Heart left ventricle (tissue), 13 donors: ENCODE measurements at regions not wholly inside any gene's neighbourhood (a gene's known extent, or its start where the extent isn't known, plus 50 kb on each side); places are given as distances from the start of the nearest gene placed in this dataset.

Experiments used
- POLR2A ChIP-seq, 2 donors: fragments of 450-650 bp; IDR thresholded peaks; one replicate each; pipeline ENCODE4 v1.6.1; 2017; ENCODE audit warnings: antibody characterized with exemption in 2 of 2, mild to moderate bottlenecking in 2 of 2, moderate library complexity in 2 of 2
- TF ChIP-seq, protein P1 (sequence below), 12 donors: fragments of 200-600 bp; sonication (generic) in 4 of 12; IDR thresholded peaks; one replicate each; pipeline versions ENCODE4 v1.5.0 to v1.8.0; 2018 to 2022; ENCODE audit warnings: antibody characterized with exemption in 12 of 12, mild to moderate bottlenecking in 5 of 12
- donor health status: ischemic (EF 13 %, LVEDD 7.1; RV severe dilation, severe dysfunction).
- donor health status: DM: no; HTN: yes; CAD: no.
- donor health status: DM: no; HTN: no; CAD: no.
- donor health status: ischemic (EF 25% LVEDD 6.9; RV normal size, moderate dysfunction).
- donor health status: ischemic (EF 25% LVEDD 5.7; RV mildly dilated, moderate dysfunction).
- donor health status: ischemic (EF 35%, LVEDD 5.7; RV mildly dilated, moderate dysfunction).
- donor health status: nonischemic (EF 11% LVEDD 7.7; RV severe dilation, severe dysfunction).
- donor health status: DM: yes; HTN: yes; CAD: no.
- donor health status: PGD.
- donor health status: ischemic (EF 29% LVEDD 5.4; RV normal size, mild dysfunction).
- donor health status: nonischemic (EF 23%, LVEDD 6.1; RV moderate dilation, normal function).

DNA sequence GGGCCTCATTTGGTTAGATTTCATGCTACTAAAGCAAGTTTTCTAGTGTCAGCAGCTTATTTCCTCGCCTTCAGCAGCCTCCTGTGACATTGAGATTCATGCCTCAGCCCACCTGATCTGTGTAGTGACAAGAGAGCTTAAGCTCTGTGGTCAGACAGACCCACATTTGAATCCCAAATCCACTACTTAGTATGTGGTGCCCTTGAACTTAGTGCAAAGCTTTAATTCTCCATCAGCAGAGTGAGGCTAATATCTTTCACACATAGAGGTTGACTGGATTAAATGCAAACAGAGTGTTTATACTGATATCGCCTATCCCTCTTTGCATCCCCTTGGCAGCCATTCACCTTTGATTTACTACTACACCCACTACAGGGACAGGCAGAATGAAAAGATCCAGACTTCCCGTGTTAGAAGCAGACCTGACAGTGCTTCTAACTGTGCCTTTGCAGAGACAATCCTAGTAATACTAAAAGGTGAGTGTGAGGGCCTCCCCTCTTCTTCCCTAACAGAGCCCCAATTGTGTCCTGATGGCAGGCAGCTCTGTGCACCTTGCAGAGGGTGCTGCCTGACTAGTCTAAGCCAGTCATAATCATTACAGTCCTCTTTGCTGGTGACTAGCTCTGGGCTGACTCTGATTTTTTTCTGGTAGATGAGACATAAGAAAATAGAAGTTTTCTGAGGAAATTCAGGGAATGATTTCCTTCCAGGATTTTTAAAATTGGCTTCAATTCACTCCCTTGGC, 264.0 kb downstream of the CTH start:
- TF ChIP-seq, protein P1, sequence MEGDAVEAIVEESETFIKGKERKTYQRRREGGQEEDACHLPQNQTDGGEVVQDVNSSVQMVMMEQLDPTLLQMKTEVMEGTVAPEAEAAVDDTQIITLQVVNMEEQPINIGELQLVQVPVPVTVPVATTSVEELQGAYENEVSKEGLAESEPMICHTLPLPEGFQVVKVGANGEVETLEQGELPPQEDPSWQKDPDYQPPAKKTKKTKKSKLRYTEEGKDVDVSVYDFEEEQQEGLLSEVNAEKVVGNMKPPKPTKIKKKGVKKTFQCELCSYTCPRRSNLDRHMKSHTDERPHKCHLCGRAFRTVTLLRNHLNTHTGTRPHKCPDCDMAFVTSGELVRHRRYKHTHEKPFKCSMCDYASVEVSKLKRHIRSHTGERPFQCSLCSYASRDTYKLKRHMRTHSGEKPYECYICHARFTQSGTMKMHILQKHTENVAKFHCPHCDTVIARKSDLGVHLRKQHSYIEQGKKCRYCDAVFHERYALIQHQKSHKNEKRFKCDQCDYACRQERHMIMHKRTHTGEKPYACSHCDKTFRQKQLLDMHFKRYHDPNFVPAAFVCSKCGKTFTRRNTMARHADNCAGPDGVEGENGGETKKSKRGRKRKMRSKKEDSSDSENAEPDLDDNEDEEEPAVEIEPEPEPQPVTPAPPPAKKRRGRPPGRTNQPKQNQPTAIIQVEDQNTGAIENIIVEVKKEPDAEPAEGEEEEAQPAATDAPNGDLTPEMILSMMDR (IDR thresholded peaks at IDR 0.05): no peak
- TF ChIP-seq POLR2A (IDR thresholded peaks at IDR 0.05): no peak
